GM12878 (cell line): ENCODE measurements at regions not wholly inside any gene's neighbourhood (a gene's known extent, or its start where the extent isn't known, plus 50 kb on each side); places are given as distances from the start of the nearest gene placed in this dataset.

ENCODE experiments used
- ATAC-seq: fragments of 200-7000 bp; cut with Tn5 transposase; 3 replicates; pipeline ENCODE4 v1.9.1; 2020; ENCODE audit warnings: mild to moderate bottlenecking, moderate library complexity
- BruUV-seq: library from RNA; stranded (reverse); fragments of 400-500 nt; replicated peaks from 2 replicates; lab custom pipeline; 2021; lab: Mats Ljungman, UMichigan
- CTCF ChIA-PET: fragments of 300-600 bp; sonication (Branson Sonifier 250); formaldehyde crosslinking; extraction: SDS; loops from one replicate; lab custom pipeline; 2021; ENCODE audit warnings: inconsistent platforms; lab: Yijun Ruan, JAX
- POLR2A ChIA-PET: fragments of 350-600 bp; formaldehyde crosslinking; extraction: SDS; loops from one replicate; lab custom pipeline; 2021; ENCODE audit warnings: inconsistent platforms; lab: Charles Lee
- RAD21 ChIA-PET: fragments of 300-600 bp; sonication (Branson Sonifier 250); formaldehyde crosslinking; loops from one replicate; lab custom pipeline; 2023; ENCODE audit warnings: antibody characterized with exemption; ENCODE audit not compliant: unreplicated experiment; lab: Charles Lee
- SMC1A ChIA-PET: fragments of 300-600 bp; sonication (Branson Sonifier 250); formaldehyde crosslinking; loops from one replicate; lab custom pipeline; 2023; ENCODE audit not compliant: unreplicated experiment, uncharacterized antibody; lab: Charles Lee
- DNase-seq: peaks from one replicate; pipeline ENCODE4 v3.0.0-alpha.2; 2011; ENCODE audit warnings: low read depth, low spot score
- FAIRE-seq: peaks from 3 replicates; lab custom pipeline; 2011; peaks lifted over from hg19 to GRCh38; lab: Jason Lieb, UNC
- H2AFZ ChIP-seq: 2 replicates; pipeline ENCODE4 v1.6.0; 2011; ENCODE audit warnings: low read depth, low read length, control low read depth; ENCODE audit not compliant: control insufficient read depth
- H3K27ac ChIP-seq: 2 replicates; pipeline ENCODE4 v1.5.1; 2011; ENCODE audit warnings: control low read depth; ENCODE audit not compliant: control insufficient read depth, insufficient read depth
- H3K27me3 ChIP-seq, 2 experiments: replicated peaks in 1 of 2; 2 replicates each; pipeline versions ENCODE4 v1.6.0 to v1.6.1; 2011; ENCODE audit warnings: low read length in 1 of 2; ENCODE audit not compliant: control insufficient read depth in 2 of 2, insufficient read depth in 2 of 2
- H3K36me3 ChIP-seq, 2 experiments: 2 replicates each; pipeline ENCODE4 v1.5.1; 2011; ENCODE audit warnings: low read length in 1 of 2; ENCODE audit not compliant: control insufficient read depth in 2 of 2, insufficient read depth in 2 of 2
- H3K4me1 ChIP-seq: 2 replicates; pipeline ENCODE4 v1.6.1; 2011; ENCODE audit warnings: mild to moderate bottlenecking, low read length, moderate library complexity, mixed read lengths; ENCODE audit not compliant: control insufficient read depth, insufficient read depth
- H3K4me2 ChIP-seq: 2 replicates; pipeline ENCODE4 v1.6.0; 2011; ENCODE audit warnings: control low read depth; ENCODE audit not compliant: control insufficient read depth, insufficient read depth
- H3K4me3 ChIP-seq: fragments of 200-600 bp; sonication (generic); 2 replicates; pipeline ENCODE4 v1.5.1; 2016
- H3K79me2 ChIP-seq: 2 replicates; pipeline ENCODE4 v1.6.0; 2011; ENCODE audit warnings: low read length; ENCODE audit not compliant: control insufficient read depth, insufficient read depth
- H3K9ac ChIP-seq: 2 replicates; pipeline ENCODE4 v1.8.0; 2011; ENCODE audit warnings: low read length, control low read depth, mixed read lengths; ENCODE audit not compliant: control insufficient read depth, insufficient read depth
- H3K9me3 ChIP-seq: replicated peaks from 3 replicates; pipeline ENCODE4 v1.5.1; 2011; ENCODE audit warnings: mild to moderate bottlenecking, low read length; ENCODE audit not compliant: control insufficient read depth, insufficient read depth
- H4K20me1 ChIP-seq: 2 replicates; pipeline ENCODE4 v1.6.0; 2011; ENCODE audit not compliant: control insufficient read depth, insufficient read depth
- BHLHE40 ChIP-seq, 2 experiments: fragments of 450-650 bp in 1 of 2; IDR thresholded peaks; 2 replicates each; pipeline ENCODE4 v1.6.1; 2011 to 2017; ENCODE audit warnings: low read depth in 2 of 2, borderline replicate concordance in 1 of 2, improper control_type of control experiment in 1 of 2, low read length in 1 of 2, mild to moderate bottlenecking in 1 of 2
- CHD1 ChIP-seq: IDR thresholded peaks from 2 replicates; pipeline ENCODE4 v1.6.1; 2012; ENCODE audit warnings: low read depth, low read length, improper control_type of control experiment
- CREM ChIP-seq: IDR thresholded peaks from 2 replicates; pipeline ENCODE4 v1.6.1; 2014; ENCODE audit warnings: antibody characterized with exemption, low read depth
- E2F8 ChIP-seq: fragments of 450-650 bp; IDR thresholded peaks from 2 replicates; pipeline ENCODE4 v1.6.1; 2018; ENCODE audit warnings: mild to moderate bottlenecking, low read depth, moderate library complexity; ENCODE audit not compliant: partially characterized antibody
- IKZF1 ChIP-seq: fragments of 450-650 bp; conservative IDR thresholded peaks from 2 replicates; pipeline ENCODE4 v1.6.1; 2017; ENCODE audit warnings: antibody characterized with exemption, mild to moderate bottlenecking
- IKZF2 ChIP-seq, 2 experiments: fragments of 450-650 bp; IDR thresholded peaks; 2 replicates each; pipeline ENCODE4 v1.6.1; 2017; ENCODE audit warnings: mild to moderate bottlenecking in 2 of 2, moderate library complexity in 2 of 2
- NR2F1 ChIP-seq: fragments of 450-650 bp; conservative IDR thresholded peaks from 2 replicates; pipeline ENCODE4 v1.6.1; 2017; ENCODE audit warnings: mild to moderate bottlenecking
- RAD21 ChIP-seq: IDR thresholded peaks from 2 replicates; pipeline ENCODE4 v1.6.1; 2011; ENCODE audit warnings: mild to moderate bottlenecking, low read depth, low read length, moderate library complexity; ENCODE audit not compliant: insufficient read depth
- RUNX3 ChIP-seq: IDR thresholded peaks from 2 replicates; pipeline ENCODE4 v1.6.1; 2012; ENCODE audit warnings: low read length, inconsistent platforms
- ZNF217 ChIP-seq: fragments of 450-650 bp; IDR thresholded peaks from 2 replicates; pipeline ENCODE4 v1.6.1; 2017; ENCODE audit warnings: antibody characterized with exemption, mild to moderate bottlenecking
- WGBS: methylation state at CpG from one replicate; pipeline ENCODE4 v1.1.6; 2016; ENCODE audit warnings: low lambda C conversion rate; ENCODE audit not compliant: insufficient replicate concordance, insufficient coverage; ENCODE audit errors: missing lambda C conversion rate; 5-methylcytosine and 5-hydroxymethylcytosine counted together
- in situ Hi-C: fragments of 300-500 bp; cut with MboI; formaldehyde crosslinking; loops from 9 replicates; pipeline ENCODE4 v1.14.3; 2018; ENCODE audit warnings: mixed read lengths
- intact Hi-C: fragments of 100-400 bp; cut with micrococcal nuclease; formaldehyde crosslinking; loops from one replicate; pipeline ENCODE4 v1.14.2; 2022; ENCODE audit not compliant: unreplicated experiment

GRCh38 chr9:38339496-38339895 is 53.0 kb upstream of the ALDH1B1 start (continued):
- no peak for TF ChIP-seq E2F8

GRCh38 chr9:38339087-38339486 is 53.4 kb upstream of the ALDH1B1 start:
- intact Hi-C loops, result no loop called here
- FAIRE-seq (peak; percentile 73), DNase-seq (peak; percentile 31), ATAC-seq (peak; percentile 86)
- Histone ChIP-seq H3K27me3 (no peaks in the 10 kb centered on the region; a peak in 3 of 4 replicates), H3K4me3 (no peak overlapping the region), H2AFZ (no peak overlapping the region), H3K4me1 (no peaks in the 10 kb centered on the region), H4K20me1 (no peaks in the 10 kb centered on the region), H3K36me3 (no peaks in the 10 kb centered on the region), H3K79me2 (no peaks in the 10 kb centered on the region), H3K9ac (no peak overlapping the region), H3K9me3 (no peaks in the 10 kb centered on the region; the same call in 2 of the 3 replicates), H3K27ac (no peak overlapping the region)
- no TSS peak for BruUV-seq
- SMC1A ChIA-PET, result interaction anchor here (0.7 to 2.2 kb wide), 9 partner anchors 10 to 427 kb away, joined by 3 to 7 read pairs (median 4); no protein-coding TSS in a partner anchor
- POLR2A ChIA-PET, result interaction anchor here (1.1 kb wide), 1 partner anchor 10 kb away, joined by 4 read pairs; no protein-coding TSS in a partner anchor
- in situ Hi-C loops, result loop anchor here (10.0 kb wide), 1 partner anchor 64 kb away; no protein-coding TSS in a partner anchor
- CTCF ChIA-PET, result interaction anchor here (0.9 to 1.2 kb wide), 2 partner anchors 111 to 251 kb away, joined by 3 to 7 read pairs; no protein-coding TSS in a partner anchor
- RAD21 ChIA-PET, result interaction anchor here (0.8 to 2.2 kb wide), 6 partner anchors 14 to 427 kb away, joined by 3 to 5 read pairs (median 4); no protein-coding TSS in a partner anchor
- 3% methylated on average over 3 of the region's 3 CpGs for WGBS
- TF ChIP-seq IKZF1 (0 out of 2 replicates have a peak, but pooled peaks have one; percentile 46), CREM (no peak), BHLHE40 (IDR thresholded peaks at IDR 0.05; ENCODE audit: borderline replicate concordance in 1 of 2, low read depth in 2 of 2, low read length in 1 of 2) (0 out of 4 replicates have a peak, but pooled peaks of 1 of the 2 experiments have one; percentile 8), CHD1 (no peak), NR2F1 (peak; percentile 86), RUNX3 (peak; percentile 18; the same call in 1 of the 2 replicates), ZNF217 (0 out of 2 replicates have a peak, but pooled peaks have one; percentile 54), IKZF2 (IDR thresholded peaks at IDR 0.05) (peak; percentile 22 to 43; a peak in 2 of 4 replicates), RAD21 (0 out of 2 replicates have a peak, but pooled peaks have one; percentile 2)
- TF ChIP-seq, all 136 proteins: peak for 7
- H3K4me2 ChIP-seq, result no peak overlapping the region
